OCI-LY1 (cell line): ENCODE measurements at regions not wholly inside any gene's neighbourhood (a gene's known extent, or its start where the extent isn't known, plus 50 kb on each side); places are given as distances from the start of the nearest gene placed in this dataset.
"Not testable (repeated sequence)": the region's sequence is repeated elsewhere in the genome, so short reads cannot be mapped to it uniquely, and the experiment has no call there.

Experiments used
- EZH2 ChIP-seq: fragments of 200-600 bp; sonication (generic), shearing (Covaris generic); IDR thresholded peaks from 2 replicates; pipeline ENCODE4 v1.8.0; 2017; ENCODE audit warnings: borderline replicate concordance, mixed run types, mild to moderate bottlenecking, antibody characterized with exemption, low read length, moderate library complexity, mixed read lengths
- TF ChIP-seq, protein P1 (sequence below): fragments of 200-600 bp; sonication (generic), shearing (Covaris generic); IDR thresholded peaks from 2 replicates; pipeline ENCODE4 v1.5.1; 2017; ENCODE audit warnings: mild to moderate bottlenecking, antibody characterized with exemption, low read length, moderate library complexity, mixed read lengths

GRCh38 chr7:76863150-76863773 lies 168.9 kb downstream of the SPDYE17 start:
- TF ChIP-seq, protein P1, sequence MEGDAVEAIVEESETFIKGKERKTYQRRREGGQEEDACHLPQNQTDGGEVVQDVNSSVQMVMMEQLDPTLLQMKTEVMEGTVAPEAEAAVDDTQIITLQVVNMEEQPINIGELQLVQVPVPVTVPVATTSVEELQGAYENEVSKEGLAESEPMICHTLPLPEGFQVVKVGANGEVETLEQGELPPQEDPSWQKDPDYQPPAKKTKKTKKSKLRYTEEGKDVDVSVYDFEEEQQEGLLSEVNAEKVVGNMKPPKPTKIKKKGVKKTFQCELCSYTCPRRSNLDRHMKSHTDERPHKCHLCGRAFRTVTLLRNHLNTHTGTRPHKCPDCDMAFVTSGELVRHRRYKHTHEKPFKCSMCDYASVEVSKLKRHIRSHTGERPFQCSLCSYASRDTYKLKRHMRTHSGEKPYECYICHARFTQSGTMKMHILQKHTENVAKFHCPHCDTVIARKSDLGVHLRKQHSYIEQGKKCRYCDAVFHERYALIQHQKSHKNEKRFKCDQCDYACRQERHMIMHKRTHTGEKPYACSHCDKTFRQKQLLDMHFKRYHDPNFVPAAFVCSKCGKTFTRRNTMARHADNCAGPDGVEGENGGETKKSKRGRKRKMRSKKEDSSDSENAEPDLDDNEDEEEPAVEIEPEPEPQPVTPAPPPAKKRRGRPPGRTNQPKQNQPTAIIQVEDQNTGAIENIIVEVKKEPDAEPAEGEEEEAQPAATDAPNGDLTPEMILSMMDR, result not testable (repeated sequence)
- not testable (repeated sequence) for TF ChIP-seq EZH2
